GM12873 (cell line): ENCODE measurements at regions not wholly inside any gene's neighbourhood (a gene's known extent, or its start where the extent isn't known, plus 50 kb on each side); places are given as distances from the start of the nearest gene placed in this dataset.

ENCODE experiments used
- CTCF ChIP-seq: IDR thresholded peaks from 2 replicates; pipeline ENCODE4 v1.5.1; 2012; ENCODE audit warnings: low read depth, mild to moderate bottlenecking, moderate library complexity, low read length, control low read depth; ENCODE audit not compliant: insufficient read depth; ENCODE audit errors: missing control alignments

- TF ChIP-seq CTCF: no peak
These were observed 72.2 kb upstream of the PDK4 start for GRCh38 chr7:95668504-95669018.

- TF ChIP-seq CTCF: no peak
These were observed 66.7 kb upstream of the PDK4 start for GRCh38 chr7:95662987-95663386.

- no peak for TF ChIP-seq CTCF
These were observed 63.7 kb upstream of the PDK4 start for GRCh38 chr7:95660023-95660434.

GRCh38 chr7:95658676-95659075 is 62.4 kb upstream of the PDK4 start:
- no peak for TF ChIP-seq CTCF

GRCh38 chr7:95649546-95649945 is 53.2 kb upstream of the PDK4 start:
- TF ChIP-seq CTCF: no peak

GRCh38 chr7:95646350-95646749 is 50.0 kb upstream of the PDK4 start:
- TF ChIP-seq CTCF: no peak
